ENCODE measurements at regions not wholly inside any gene's neighbourhood (a gene's known extent, or its start where the extent isn't known, plus 50 kb on each side); places are given as distances from the start of the nearest gene placed in this dataset.
"Not testable (repeated sequence)": the region's sequence is repeated elsewhere in the genome, so short reads cannot be mapped to it uniquely, and the experiment has no call there.

- no peak overlapping the region for H3K4me3 ChIP-seq (ENCODE audit: low read depth, low read length)
- TF ChIP-seq, protein P1, sequence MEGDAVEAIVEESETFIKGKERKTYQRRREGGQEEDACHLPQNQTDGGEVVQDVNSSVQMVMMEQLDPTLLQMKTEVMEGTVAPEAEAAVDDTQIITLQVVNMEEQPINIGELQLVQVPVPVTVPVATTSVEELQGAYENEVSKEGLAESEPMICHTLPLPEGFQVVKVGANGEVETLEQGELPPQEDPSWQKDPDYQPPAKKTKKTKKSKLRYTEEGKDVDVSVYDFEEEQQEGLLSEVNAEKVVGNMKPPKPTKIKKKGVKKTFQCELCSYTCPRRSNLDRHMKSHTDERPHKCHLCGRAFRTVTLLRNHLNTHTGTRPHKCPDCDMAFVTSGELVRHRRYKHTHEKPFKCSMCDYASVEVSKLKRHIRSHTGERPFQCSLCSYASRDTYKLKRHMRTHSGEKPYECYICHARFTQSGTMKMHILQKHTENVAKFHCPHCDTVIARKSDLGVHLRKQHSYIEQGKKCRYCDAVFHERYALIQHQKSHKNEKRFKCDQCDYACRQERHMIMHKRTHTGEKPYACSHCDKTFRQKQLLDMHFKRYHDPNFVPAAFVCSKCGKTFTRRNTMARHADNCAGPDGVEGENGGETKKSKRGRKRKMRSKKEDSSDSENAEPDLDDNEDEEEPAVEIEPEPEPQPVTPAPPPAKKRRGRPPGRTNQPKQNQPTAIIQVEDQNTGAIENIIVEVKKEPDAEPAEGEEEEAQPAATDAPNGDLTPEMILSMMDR (conservative IDR thresholded peaks at IDR 0.05; ENCODE audit: low read depth, low read length) = no peak
- peak; percentile 56 for DNase-seq (ENCODE audit: low read depth)
Observed at GRCh38 chr7:155233311-155234157, 64.1 kb upstream of the INSIG1 start.

GRCh38 chr7:155234158-155234492 is 63.6 kb upstream of the INSIG1 start:
- DNase-seq (ENCODE audit: low read depth) = no peak
- H3K4me3 ChIP-seq (ENCODE audit: low read depth, low read length) = no peak overlapping the region
- TF ChIP-seq, protein P1 (conservative IDR thresholded peaks at IDR 0.05; ENCODE audit: low read depth, low read length) = no peak

DNA sequence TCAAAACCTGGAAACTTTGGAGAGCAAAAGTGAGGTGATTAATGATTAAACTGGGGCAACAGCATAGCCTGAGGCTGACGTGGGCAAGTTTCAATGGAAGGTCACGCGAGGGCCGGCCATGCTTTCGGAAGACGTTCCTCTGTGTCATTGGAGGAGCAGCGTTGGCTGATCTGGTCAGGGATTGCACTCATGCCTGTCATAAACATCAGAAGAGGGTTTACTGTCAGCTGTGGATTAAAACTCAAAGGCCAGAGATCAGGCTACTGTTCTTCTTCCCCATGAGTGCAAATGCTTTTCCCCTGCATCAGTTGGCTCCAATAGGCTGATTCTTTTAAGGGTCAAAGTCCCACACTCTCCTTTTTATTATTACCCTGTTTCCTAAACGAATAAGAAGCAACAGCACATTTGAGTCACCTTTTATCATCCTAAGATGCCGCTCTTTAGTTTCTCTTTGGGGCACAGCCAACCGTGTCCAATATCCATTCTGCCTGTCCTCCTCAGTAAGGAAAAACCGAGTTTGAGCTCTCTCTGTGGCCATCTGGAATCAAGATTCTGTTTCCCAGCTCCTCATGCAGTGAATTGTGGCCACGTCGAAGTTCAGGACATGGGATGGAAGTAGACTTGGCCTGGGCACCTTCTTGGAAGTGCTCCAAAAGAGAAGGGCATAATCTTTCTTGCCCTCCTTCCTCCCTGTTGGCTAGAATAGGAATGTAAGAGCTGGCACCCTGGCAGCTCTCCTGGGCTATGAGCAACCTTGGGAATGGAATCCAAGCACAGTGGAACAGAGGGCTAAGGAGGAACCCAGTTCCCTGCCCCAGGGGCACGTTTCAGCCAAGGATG is 62.5 kb upstream of the INSIG1 start:
- no peak overlapping the region for H3K4me3 ChIP-seq (ENCODE audit: low read depth, low read length)
- no peak for DNase-seq (ENCODE audit: low read depth)
- TF ChIP-seq, protein P1 (conservative IDR thresholded peaks at IDR 0.05; ENCODE audit: low read depth, low read length) = no peak

DNA sequence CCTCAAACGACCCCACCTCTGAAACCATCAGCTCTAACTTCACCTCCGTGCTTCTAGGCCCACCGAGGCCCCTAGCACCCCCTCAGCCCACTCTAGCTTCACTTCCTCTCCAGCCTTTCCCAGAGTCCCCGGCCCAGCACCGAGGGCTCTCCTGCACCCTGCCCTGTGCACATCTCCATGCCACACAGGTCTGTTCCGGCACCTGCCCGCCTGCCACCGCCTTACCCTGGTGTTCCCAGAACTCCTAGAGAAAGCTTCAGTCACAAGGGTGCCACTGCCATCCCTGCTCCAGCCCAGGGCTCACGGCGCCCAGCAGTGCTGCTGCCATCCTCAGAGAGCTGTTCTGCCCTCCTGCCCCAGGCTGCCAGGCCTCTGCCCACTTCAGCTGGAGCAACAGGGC is 61.3 kb upstream of the INSIG1 start:
- DNase-seq (ENCODE audit: low read depth) = no peak
- TF ChIP-seq, protein P1 (conservative IDR thresholded peaks at IDR 0.05; ENCODE audit: low read depth, low read length) = no peak
- no peak overlapping the region for H3K4me3 ChIP-seq (ENCODE audit: low read depth, low read length)

- TF ChIP-seq, protein P1 (conservative IDR thresholded peaks at IDR 0.05; ENCODE audit: low read depth, low read length) = no peak
- DNase-seq (ENCODE audit: low read depth) = no peak
- no peak overlapping the region for H3K4me3 ChIP-seq (ENCODE audit: low read depth, low read length)
Observed at GRCh38 chr7:155237297-155237696, 60.4 kb upstream of the INSIG1 start.

GRCh38 chr7:155237730-155238129 is 59.9 kb upstream of the INSIG1 start:
- DNase-seq (ENCODE audit: low read depth) = no peak
- TF ChIP-seq, protein P1 (conservative IDR thresholded peaks at IDR 0.05; ENCODE audit: low read depth, low read length) = no peak
- H3K4me3 ChIP-seq (ENCODE audit: low read depth, low read length) = no peak overlapping the region

GRCh38 chr7:155239431-155240087 is 58.1 kb upstream of the INSIG1 start:
- H3K4me3 ChIP-seq (ENCODE audit: low read depth, low read length); DNase-seq (ENCODE audit: low read depth): not testable (repeated sequence)
